Trophoblast cell (in vitro differentiated cells and primary cell): ENCODE measurements at regions not wholly inside any gene's neighbourhood (a gene's known extent, or its start where the extent isn't known, plus 50 kb on each side); places are given as distances from the start of the nearest gene placed in this dataset.

Source experiments
- DNase-seq, 2 donors: peaks; one replicate each; pipeline ENCODE4 v3.0.0-alpha.2; 2016
- H2AFZ ChIP-seq: 2 replicates; pipeline ENCODE4 v1.6.1; 2013; ENCODE audit warnings: low read length, moderate library complexity, mild to moderate bottlenecking; ENCODE audit not compliant: insufficient read depth, poor library complexity
- H2AK5ac ChIP-seq: 2 replicates; pipeline ENCODE4 v1.6.1; 2013; ENCODE audit warnings: mild to moderate bottlenecking, low read length
- H2BK120ac ChIP-seq: 2 replicates; pipeline ENCODE4 v1.6.1; 2013; ENCODE audit warnings: low read length, mild to moderate bottlenecking, moderate library complexity; ENCODE audit not compliant: insufficient read depth, poor library complexity
- H2BK12ac ChIP-seq: 2 replicates; pipeline ENCODE4 v1.6.1; 2013; ENCODE audit warnings: mild to moderate bottlenecking, low read length, moderate library complexity
- H2BK5ac ChIP-seq: 2 replicates; pipeline ENCODE4 v1.6.1; 2013; ENCODE audit warnings: low read length, low read depth, moderate library complexity, mild to moderate bottlenecking; ENCODE audit not compliant: poor library complexity
- H3K14ac ChIP-seq: 2 replicates; pipeline ENCODE4 v1.6.1; 2013; ENCODE audit warnings: mild to moderate bottlenecking, low read length
- H3K18ac ChIP-seq: 2 replicates; pipeline ENCODE4 v1.6.1; 2013; ENCODE audit warnings: mild to moderate bottlenecking, low read length
- H3K23ac ChIP-seq: 2 replicates; pipeline ENCODE4 v1.6.1; 2013; ENCODE audit warnings: low read length
- H3K27ac ChIP-seq: 2 replicates; pipeline ENCODE4 v1.5.1; 2013; ENCODE audit warnings: low read depth, mild to moderate bottlenecking, inconsistent platforms, low read length, moderate library complexity
- H3K27me3 ChIP-seq: 2 replicates; pipeline ENCODE4 v1.6.1; 2013; ENCODE audit warnings: inconsistent platforms, mild to moderate bottlenecking, low read length, moderate library complexity; ENCODE audit not compliant: insufficient read depth
- H3K36me3 ChIP-seq, 2 experiments: 1 replicate in 1 of 2; 2 replicates in 1 of 2; pipeline ENCODE4 v1.6.1; 2013; ENCODE audit warnings: low read length in 2 of 2, mild to moderate bottlenecking in 2 of 2, moderate library complexity in 1 of 2; ENCODE audit not compliant: insufficient read depth in 2 of 2, control insufficient read depth in 1 of 2
- H3K4ac ChIP-seq: 2 replicates; pipeline ENCODE4 v1.6.1; 2013; ENCODE audit warnings: low read depth, mild to moderate bottlenecking, low read length, moderate library complexity
- H3K4me1 ChIP-seq, 2 experiments: 1 replicate in 1 of 2; 2 replicates in 1 of 2; pipeline ENCODE4 v1.6.1; 2013; ENCODE audit warnings: low read length in 2 of 2, mild to moderate bottlenecking in 2 of 2, moderate library complexity in 1 of 2; ENCODE audit not compliant: insufficient read depth in 2 of 2, control insufficient read depth in 1 of 2
- H3K4me2 ChIP-seq: 2 replicates; pipeline ENCODE4 v1.6.1; 2013; ENCODE audit warnings: inconsistent platforms, mild to moderate bottlenecking, low read length, moderate library complexity
- H3K4me3 ChIP-seq: 2 replicates; pipeline ENCODE4 v1.5.1; 2013; ENCODE audit warnings: mild to moderate bottlenecking, low read depth, low read length, inconsistent platforms
- H3K79me1 ChIP-seq: one replicate; pipeline ENCODE4 v1.6.1; 2013; ENCODE audit warnings: low read length
- H3K79me2 ChIP-seq: 2 replicates; pipeline ENCODE4 v1.6.1; 2013; ENCODE audit warnings: low read length, mild to moderate bottlenecking; ENCODE audit not compliant: control insufficient read depth, insufficient read depth, poor library complexity
- H3K9ac ChIP-seq: 2 replicates; pipeline ENCODE4 v1.6.1; 2013; ENCODE audit warnings: mild to moderate bottlenecking, low read length
- H3K9me3 ChIP-seq: 2 replicates; pipeline ENCODE4 v1.6.1; 2013; ENCODE audit warnings: low read depth, mild to moderate bottlenecking, control low read depth, inconsistent platforms, low read length; ENCODE audit not compliant: insufficient read depth
- H4K12ac ChIP-seq: 2 replicates; pipeline ENCODE4 v1.6.1; 2013; ENCODE audit warnings: low read depth, mild to moderate bottlenecking, low read length, moderate library complexity
- H4K8ac ChIP-seq: 2 replicates; pipeline ENCODE4 v1.6.1; 2013; ENCODE audit warnings: low read depth, mild to moderate bottlenecking, low read length, moderate library complexity
- H4K91ac ChIP-seq: one replicate; pipeline ENCODE4 v1.6.1; 2013; ENCODE audit warnings: low read depth, mild to moderate bottlenecking, low read length, moderate library complexity
- WGBS: extraction: QIAGEN DNeasy Blood & Tissue Kit; methylation state at CpG from one replicate; pipeline ENCODE4 v1.1.7; 2013; ENCODE audit warnings: missing lambda C conversion rate; ENCODE audit not compliant: insufficient read length, insufficient coverage; ENCODE audit errors: extremely low coverage; 5-methylcytosine and 5-hydroxymethylcytosine counted together

DNA sequence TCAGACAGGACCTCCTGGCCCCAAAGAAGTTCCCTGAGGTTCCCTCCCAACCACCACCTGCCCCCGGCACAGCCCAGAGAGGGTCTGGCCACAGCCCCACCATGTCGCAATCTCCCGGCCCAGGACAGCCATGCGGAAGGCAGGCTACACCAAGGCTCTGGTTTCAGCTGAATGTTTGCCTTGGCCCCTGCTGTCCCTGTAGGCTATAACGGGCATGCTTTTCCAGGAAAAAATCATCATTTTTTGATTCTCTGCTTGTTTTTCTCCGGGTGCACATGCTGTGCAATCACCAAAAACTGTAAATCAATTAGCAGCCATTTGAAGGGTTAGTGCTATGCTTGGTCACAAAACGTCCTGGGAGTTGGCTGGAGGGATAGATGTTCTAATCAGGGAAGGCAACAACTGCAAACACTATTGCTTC, 142.7 kb upstream of the IGF1R start:
- no peaks in the 10 kb centered on the region for H3K79me2 ChIP-seq
- WGBS, result no CpG with 5 or more reads among the region's 7 CpGs
- H3K4me1 ChIP-seq, result no peaks in the 10 kb centered on the region
- H3K9ac ChIP-seq, result no peak overlapping the region
- H3K14ac ChIP-seq, result no peak overlapping the region
- no peak overlapping the region for H3K4ac ChIP-seq
- H3K23ac ChIP-seq, result no peak overlapping the region
- no peak for DNase-seq
- no peak overlapping the region for H2AFZ ChIP-seq
- no peak overlapping the region for H2BK120ac ChIP-seq
- no peaks in the 10 kb centered on the region for H3K36me3 ChIP-seq
- no peak overlapping the region for H2AK5ac ChIP-seq
- no peak overlapping the region for H2BK5ac ChIP-seq
- H3K27ac ChIP-seq, result no peak overlapping the region
- no peak overlapping the region for H4K8ac ChIP-seq
- no peaks in the 10 kb centered on the region for H3K9me3 ChIP-seq
- H3K4me2 ChIP-seq, result no peak overlapping the region
- no peak overlapping the region for H4K91ac ChIP-seq
- H2BK12ac ChIP-seq, result no peak overlapping the region
- H3K79me1 ChIP-seq, result no peaks in the 10 kb centered on the region
- no peak overlapping the region for H3K18ac ChIP-seq
- H4K12ac ChIP-seq, result no peak overlapping the region
- no peaks in the 10 kb centered on the region for H3K27me3 ChIP-seq
- H3K4me3 ChIP-seq, result no peak overlapping the region

DNA sequence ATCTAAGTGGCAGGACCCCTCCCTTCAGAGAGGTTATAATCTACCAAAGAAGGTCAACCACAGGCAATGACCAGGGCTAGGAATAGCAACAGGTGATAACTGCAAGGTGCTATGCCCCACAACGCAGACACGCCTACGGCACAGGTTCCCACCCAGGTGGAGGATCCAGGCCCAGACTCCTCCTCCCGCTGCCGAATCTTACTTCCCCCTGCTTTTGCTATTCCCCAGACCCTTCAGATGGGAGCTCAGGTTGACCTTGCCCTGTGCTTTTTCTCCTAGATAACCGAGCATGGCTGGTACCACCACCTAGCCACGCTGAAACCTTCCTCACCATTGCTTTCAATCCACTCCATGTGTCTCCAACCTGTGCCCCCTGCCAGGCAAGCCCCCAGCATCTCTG, 142.2 kb upstream of the IGF1R start:
- H4K12ac ChIP-seq, result no peak overlapping the region
- no peak overlapping the region for H3K27ac ChIP-seq
- H3K9ac ChIP-seq, result no peak overlapping the region
- DNase-seq, result no peak
- H2BK5ac ChIP-seq, result no peak overlapping the region
- no peak overlapping the region for H3K4me2 ChIP-seq
- H4K91ac ChIP-seq, result no peak overlapping the region
- no peak overlapping the region for H2BK120ac ChIP-seq
- H3K79me1 ChIP-seq, result no peaks in the 10 kb centered on the region
- H3K18ac ChIP-seq, result no peak overlapping the region
- H2BK12ac ChIP-seq, result no peak overlapping the region
- no peak overlapping the region for H4K8ac ChIP-seq
- H3K27me3 ChIP-seq, result no peaks in the 10 kb centered on the region
- H3K4me3 ChIP-seq, result no peak overlapping the region
- no peaks in the 10 kb centered on the region for H3K79me2 ChIP-seq
- no peaks in the 10 kb centered on the region for H3K4me1 ChIP-seq
- H2AFZ ChIP-seq, result no peak overlapping the region
- H2AK5ac ChIP-seq, result no peak overlapping the region
- no peaks in the 10 kb centered on the region for H3K9me3 ChIP-seq
- H3K23ac ChIP-seq, result no peak overlapping the region
- no CpG with 5 or more reads among the region's 7 CpGs for WGBS
- no peaks in the 10 kb centered on the region for H3K36me3 ChIP-seq
- H3K4ac ChIP-seq, result no peak overlapping the region
- H3K14ac ChIP-seq, result no peak overlapping the region

DNA sequence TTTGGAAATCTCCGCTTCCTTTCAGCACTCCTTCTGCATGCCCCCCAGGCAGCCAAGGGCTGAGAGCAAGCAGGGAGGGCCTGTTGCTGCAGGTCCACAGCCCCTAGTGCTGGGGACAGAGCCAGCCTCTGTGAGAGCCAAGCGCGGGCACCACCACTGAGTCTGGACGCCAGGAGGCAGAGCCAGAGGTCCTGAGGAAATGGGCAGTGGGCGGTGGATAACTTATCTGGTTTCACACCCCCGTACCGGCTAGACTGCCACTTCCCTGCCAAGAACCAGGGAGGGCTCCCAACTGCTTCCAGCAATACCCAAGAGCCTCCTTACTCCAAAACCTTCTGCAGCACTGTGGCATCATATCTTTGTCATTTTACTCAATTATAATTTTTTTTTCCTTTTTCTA, 141.6 kb upstream of the IGF1R start:
- no peak for DNase-seq
- Histone ChIP-seq H2AFZ (no peak overlapping the region), H4K12ac (no peak overlapping the region), H3K9me3 (no peaks in the 10 kb centered on the region), H3K79me1 (no peaks in the 10 kb centered on the region), H4K8ac (no peak overlapping the region), H3K18ac (no peak overlapping the region), H4K91ac (no peak overlapping the region), H3K4ac (no peak overlapping the region), H3K23ac (no peak overlapping the region), H2BK120ac (no peak overlapping the region), H2BK12ac (no peak overlapping the region), H3K4me3 (no peak overlapping the region), H2AK5ac (no peak overlapping the region), H3K4me1 (no peaks in the 10 kb centered on the region), H3K27me3 (no peaks in the 10 kb centered on the region), H3K14ac (no peak overlapping the region), H3K79me2 (no peaks in the 10 kb centered on the region), H3K27ac (no peak overlapping the region), H3K4me2 (no peak overlapping the region), H3K9ac (no peak overlapping the region), H2BK5ac (no peak overlapping the region), H3K36me3 (no peaks in the 10 kb centered on the region)
- WGBS, result no CpG with 5 or more reads among the region's 7 CpGs

DNA sequence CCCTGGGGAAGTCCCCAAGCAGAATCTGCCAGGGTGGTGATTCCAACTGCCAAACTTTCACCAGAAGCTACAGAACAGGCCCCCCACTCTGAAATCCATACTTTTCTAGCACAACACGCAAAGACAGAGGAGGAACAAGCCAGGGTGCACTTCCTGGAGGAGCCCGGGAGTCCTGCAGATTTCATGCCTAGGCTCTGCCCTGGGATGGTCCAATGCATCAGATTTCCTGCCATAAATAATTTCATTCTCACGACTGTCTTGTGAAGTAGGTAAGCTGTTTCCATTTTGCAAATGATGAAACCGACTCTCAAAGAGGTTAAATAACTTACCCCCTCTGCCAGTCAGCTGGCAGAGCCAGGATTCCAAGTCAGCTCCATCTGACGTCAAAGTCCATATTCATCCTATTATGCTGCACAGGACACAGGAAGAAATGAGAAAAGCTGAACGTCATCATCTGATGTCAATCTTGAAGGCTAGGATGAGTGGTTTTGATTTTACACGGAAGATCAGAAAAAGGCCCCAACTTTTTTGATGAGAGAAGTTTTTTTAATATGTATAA, 134.8 kb upstream of the IGF1R start:
- Histone ChIP-seq H2BK120ac (no peak overlapping the region), H4K91ac (no peak overlapping the region), H3K27me3 (no peaks in the 10 kb centered on the region), H3K79me1 (no peaks in the 10 kb centered on the region), H2BK5ac (no peak overlapping the region), H4K8ac (no peak overlapping the region), H3K18ac (no peak overlapping the region), H2BK12ac (no peak overlapping the region), H2AFZ (no peak overlapping the region), H2AK5ac (no peak overlapping the region), H3K4me2 (no peak overlapping the region), H3K27ac (no peak overlapping the region), H3K4ac (no peak overlapping the region), H3K36me3 (no peaks in the 10 kb centered on the region), H3K79me2 (no peaks in the 10 kb centered on the region), H4K12ac (no peak overlapping the region), H3K4me1 (no peaks in the 10 kb centered on the region), H3K4me3 (no peak overlapping the region), H3K9ac (no peak overlapping the region), H3K9me3 (no peaks in the 10 kb centered on the region), H3K14ac (no peak overlapping the region), H3K23ac (no peak overlapping the region)
- WGBS, result no CpG with 5 or more reads among the region's 7 CpGs
- DNase-seq, result no peak
